ENCODE measurements at regions not wholly inside any gene's neighbourhood (a gene's known extent, or its start where the extent isn't known, plus 50 kb on each side); places are given as distances from the start of the nearest gene placed in this dataset.
A peak's percentile ranks its signal among the peaks of the same experiment; 100 is the strongest.

- DNase-seq (ENCODE audit: low read depth in 2 of 2) = no peak
These were observed 236.7 kb downstream of the PIK3R1 start for GRCh38 chr5:68452286-68452685.

DNA sequence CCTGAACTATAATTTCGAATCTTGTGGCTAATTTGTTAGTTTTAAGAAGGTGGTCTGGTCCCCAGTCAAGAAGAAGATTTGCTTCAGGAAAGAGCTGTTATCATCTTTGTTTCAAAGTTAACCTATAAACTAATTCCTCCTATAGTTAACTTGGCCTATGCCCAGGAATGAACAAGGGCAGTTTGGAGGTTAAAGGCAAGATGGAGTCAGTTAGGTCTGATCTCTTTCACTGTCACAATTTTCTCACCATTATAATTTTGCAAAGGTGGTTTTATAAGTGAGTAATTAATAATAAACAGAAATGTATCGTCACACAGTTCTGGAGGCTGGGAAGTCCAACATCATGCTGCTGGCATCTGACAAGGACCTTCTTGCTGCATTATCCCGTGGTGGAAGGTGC is 238.6 kb downstream of the PIK3R1 start:
- no peak for DNase-seq (ENCODE audit: low read depth in 2 of 2)

DNA sequence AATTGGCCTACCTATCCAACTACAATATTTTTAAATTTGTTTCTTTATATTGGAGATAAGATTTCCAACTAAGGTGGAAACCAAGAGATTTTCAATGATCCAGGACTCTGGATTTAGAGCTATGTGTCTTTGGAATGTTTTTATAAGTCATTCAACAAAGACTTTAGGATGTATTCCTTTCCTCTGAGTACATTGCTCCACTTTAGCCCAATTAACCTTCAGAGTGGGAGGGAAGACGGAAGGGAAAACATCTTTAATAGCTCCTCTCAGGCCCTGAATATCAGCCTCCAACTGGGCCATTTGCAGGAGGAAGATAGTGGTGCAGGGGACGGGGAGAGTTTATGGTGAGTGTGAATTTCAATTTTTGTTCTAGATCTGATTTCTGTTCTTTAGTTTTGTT is 239.2 kb downstream of the PIK3R1 start:
- no peak for DNase-seq (ENCODE audit: low read depth in 2 of 2)

DNA sequence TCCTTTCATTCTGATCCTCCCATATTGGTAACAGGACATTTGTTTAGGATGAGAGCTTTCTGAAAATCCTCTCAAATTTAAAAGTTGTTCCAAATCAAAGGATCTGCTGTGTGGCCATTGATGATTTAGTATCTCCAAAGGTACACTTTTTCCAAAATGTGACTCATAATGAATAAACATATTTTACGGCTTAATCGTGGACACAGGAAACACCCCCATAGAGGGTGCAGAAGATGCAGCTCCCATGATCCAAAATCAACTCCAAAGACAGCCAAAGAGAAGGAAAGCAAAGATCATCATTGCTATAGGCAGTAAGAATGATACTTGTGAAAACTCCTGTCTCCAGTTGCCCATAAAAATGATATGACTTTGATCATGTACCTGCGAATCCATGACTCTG is 239.7 kb downstream of the PIK3R1 start:
- no peak for DNase-seq (ENCODE audit: low read depth in 2 of 2)

DNA sequence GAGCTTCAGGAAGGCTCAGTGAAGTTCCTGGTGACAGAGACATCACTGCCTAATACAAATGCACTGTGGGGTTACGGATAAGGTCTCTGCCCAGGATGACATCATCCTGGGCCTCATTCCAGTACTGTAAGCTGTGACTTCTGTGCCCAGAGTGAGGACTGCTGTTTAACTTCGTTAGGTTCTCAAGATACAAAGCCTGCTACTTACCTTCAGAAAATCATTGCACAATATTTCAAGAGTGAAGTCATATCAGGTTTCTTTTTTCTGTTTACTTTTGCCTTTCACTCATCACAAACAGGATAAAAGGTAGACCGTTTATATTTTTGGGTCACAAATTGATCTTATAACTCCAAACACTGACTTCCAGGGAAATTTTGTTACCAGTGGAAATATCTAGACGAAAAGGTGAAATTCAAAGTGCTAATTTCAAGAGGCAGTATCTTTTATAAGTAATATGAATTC is 241.2 kb downstream of the PIK3R1 start:
- DNase-seq (ENCODE audit: low read depth in 2 of 2) = no peak

DNA sequence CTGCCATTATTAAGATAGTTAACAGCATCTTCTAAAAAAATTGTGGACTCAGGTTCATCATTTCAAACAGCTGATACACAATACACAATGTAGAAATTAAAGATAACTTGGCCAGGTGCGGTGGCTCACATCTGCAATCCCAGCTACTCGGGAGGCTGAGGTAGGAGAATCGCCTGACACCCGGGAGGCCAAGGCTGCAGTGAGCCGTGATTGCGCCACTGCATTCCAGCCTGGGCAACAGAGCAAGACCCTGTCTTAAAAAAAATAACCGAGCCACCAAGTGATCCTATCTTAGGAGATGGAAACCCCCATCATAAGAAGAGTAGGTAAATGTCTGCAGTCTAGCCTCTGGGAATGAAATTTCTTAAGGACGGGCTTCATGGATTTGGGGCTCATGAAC is 241.7 kb downstream of the PIK3R1 start:
- DNase-seq (ENCODE audit: low read depth in 2 of 2) = no peak

DNA sequence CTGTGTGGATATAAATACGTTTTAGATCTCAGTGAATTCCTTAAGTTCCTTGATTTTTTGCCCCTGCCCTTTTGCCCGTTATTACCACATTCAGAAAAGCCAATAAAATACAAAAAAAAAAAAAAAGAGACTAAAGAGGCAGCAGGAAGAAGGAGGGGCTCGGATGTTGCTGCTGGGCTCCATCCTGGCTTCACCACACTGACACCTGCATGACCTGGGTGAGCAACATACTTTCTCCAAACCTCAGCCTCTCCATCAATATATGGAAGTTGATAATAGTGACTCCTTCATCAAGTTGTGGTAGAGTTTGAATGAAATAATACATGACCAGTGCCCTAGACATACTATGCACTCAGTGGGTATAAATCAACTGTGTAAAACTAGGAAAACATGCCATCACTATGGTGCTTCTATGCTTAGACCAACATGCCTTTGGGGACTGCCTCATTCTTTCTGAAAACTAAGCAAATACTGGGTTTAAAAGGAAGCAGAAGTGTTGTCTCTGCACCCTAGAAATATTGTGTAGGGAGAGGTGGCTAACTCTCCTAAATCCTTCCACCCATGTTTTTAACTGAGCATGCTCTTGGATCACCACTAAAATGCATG is 243.0 kb downstream of the PIK3R1 start:
- DNase-seq (ENCODE audit: low read depth in 2 of 2) = no peak

DNA sequence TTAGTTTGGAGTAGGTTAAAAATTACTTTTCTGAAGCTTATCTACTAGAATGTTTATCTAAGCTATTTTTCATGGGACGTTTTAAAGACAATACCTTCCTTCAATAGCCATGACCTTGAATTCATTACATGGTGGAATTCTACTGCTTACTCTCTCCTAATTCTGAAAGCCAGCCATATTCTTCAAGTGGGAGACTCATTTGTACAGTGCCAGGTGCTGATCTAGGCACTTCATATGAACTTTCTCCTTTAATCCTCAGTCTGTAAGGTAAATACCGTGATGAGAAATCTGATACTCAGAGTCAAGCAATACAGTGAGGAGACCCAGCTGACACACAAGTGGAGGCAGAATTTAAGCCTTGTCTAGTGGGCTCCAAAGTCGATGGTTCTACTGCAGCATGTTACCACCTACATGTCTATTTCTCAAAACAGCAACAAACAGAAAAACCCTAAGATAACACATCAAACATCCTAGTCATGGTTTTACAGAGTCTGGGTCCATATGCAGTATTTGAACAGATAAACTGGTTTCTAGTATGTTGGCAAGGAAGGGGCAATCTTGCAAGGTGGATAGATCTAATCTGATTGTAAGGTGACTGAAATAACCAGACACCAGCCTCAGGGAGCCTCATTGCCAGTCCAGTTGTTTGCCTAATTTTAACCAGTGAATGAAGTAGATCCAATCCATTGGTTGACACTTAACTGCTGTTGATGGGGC is 243.7 kb downstream of the PIK3R1 start:
- no peak for DNase-seq (ENCODE audit: low read depth in 2 of 2)

DNA sequence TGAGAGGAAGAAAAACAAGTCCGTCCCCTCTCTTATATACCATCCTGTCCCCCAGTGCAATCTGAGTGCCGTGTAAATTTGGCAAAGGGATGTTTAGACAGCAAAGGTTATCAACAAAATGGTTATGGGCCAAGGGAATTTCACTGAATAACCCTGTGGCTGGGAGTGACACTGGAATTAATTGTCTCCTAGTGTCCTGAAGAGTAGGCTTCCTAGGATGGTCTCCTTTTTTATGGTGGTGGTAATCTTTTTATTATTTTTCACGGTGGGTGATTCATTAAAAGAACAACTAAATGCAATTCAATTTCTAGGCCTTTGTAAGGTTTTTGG is 244.2 kb downstream of the PIK3R1 start:
- DNase-seq (ENCODE audit: low read depth in 2 of 2) = no peak

GRCh38 chr5:68460147-68460798 is 244.7 kb downstream of the PIK3R1 start:
- no peak for DNase-seq (ENCODE audit: low read depth in 2 of 2)

DNA sequence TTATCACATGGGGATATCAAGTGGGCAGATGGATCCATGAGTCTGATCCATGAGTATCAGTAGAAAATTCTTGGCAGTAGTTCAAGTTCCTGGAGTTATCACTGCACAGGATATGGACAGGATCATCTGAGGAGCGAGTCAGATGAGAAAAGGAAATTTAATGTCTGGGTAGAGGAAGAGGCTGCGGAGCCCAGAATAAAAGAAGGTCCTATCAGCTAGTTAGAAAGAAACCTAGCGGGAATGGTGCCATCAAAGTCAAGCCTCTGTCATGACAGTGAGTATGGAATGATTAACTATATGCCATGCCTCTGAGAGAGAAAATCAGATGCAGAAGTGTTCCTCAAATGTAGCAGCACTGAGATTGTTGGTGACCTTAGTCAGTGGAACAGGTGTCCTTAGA is 248.1 kb downstream of the PIK3R1 start:
- no peak for DNase-seq (ENCODE audit: low read depth in 2 of 2)

DNA sequence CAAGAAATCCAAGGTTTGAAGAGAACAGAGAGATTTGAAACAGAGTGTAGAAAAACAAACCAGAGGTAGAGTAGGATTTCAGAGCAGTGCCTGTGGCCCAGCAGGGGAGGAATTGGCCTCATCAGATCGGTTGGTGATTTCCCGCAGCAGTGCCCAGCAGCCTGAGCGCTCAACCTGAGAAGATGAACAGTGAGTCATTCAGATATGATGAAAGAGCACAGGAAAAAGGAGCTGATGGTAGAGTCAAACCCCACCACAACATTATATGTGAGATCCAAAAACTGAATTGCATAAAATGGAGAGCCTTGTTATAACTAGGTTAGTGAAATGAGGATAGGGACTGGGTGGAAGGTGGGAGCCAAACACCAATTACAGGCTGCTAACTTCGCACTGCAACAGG is 248.9 kb downstream of the PIK3R1 start:
- no peak for DNase-seq (ENCODE audit: low read depth in 2 of 2)

DNA sequence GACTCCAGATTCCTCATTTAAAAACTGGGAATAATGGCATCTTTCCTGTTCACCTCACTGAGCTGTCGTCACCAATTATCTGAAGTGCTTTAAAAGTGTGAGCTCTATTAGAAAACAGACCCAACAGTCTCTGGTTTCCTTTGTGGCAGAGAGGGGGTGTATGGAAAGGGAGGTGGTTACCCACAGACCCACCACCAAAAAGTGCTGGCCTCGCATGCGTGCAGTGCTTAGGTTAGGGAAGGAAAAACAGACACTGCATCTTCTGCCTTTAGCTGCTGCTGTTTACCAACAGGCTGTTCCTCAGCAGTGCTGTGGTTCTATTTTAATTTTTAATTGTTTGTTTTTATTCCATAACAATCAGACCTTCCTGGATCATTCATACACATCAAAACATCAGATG is 249.6 kb downstream of the PIK3R1 start:
- no peak for DNase-seq (ENCODE audit: low read depth in 2 of 2)

DNA sequence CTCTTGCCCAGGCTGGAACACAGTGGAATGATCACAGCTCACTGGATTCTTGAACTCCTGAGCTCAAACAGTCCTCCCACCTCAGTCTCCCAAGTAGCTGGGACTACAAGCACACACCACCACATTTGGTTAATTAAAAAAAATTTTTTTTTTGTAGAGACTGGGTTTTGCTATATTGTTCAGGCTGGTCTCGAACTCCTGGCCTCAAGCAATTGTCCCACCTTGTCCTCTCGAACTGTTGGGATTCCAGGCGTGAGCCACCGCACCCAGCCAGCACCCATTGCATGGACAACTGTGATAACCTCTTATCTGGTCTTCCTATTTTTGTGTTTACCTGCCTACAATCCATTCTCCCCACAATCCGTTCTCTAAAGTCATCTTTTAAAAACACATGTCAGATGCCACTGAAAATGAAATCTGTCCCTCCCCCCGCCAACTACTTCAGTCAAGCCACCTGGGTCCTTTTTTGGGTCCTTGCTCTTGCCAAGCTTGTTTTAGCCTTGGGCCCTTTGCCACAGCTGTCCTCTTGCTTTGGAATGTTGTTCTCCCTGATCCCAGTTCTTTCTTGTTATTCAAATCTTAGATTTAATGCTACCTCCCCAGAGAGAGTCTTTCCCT is 250.5 kb downstream of the PIK3R1 start:
- DNase-seq (ENCODE audit: low read depth in 2 of 2) = no peak

- DNase-seq (ENCODE audit: low read depth in 2 of 2) = no peak
These were observed 251.7 kb downstream of the PIK3R1 start for GRCh38 chr5:68467208-68467607.

DNA sequence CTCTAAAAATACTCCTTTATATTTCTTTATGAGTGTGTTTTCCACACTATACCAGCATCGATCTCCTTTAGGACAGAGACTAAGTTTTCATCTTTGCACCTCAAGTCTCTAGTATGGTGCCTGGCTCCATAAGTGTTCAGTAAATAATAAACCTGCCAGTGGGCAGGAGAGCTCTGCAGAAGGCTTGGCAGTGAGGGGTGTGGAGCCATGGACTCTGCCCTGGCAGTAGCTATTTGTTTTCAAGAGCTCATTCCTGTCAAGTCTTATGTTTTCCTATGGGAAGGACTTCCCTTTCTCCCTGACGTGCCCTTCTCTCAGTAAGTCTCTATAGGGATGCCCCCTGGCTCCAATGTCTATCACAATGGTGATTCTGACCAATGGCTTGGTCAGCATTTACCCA is 252.2 kb downstream of the PIK3R1 start:
- no peak for DNase-seq (ENCODE audit: low read depth in 2 of 2)

- no peak for DNase-seq (ENCODE audit: low read depth in 2 of 2)
These were observed 252.8 kb downstream of the PIK3R1 start for GRCh38 chr5:68468322-68468721.

- DNase-seq (ENCODE audit: low read depth in 2 of 2) = no peak
These were observed 260.0 kb downstream of the PIK3R1 start for GRCh38 chr5:68475476-68475983.

DNA sequence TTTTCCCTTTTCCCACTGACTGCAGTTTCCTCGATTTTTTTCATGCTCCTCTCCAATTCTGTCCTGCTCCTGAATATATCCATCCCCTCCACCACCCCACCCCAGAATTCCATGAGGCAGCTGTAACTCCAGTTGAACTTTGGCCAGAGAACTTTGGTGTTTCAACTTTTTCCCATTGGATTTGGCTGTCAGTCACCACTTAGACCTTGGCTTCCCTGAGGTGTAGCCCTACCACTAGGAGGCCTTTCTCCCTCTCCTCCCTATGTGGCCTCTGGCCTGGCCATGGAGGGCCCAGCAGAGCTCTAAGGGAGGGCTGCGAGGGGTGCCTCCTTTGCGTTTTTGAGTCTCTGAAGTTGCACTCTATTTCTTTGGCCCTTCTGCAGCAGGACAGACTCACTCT is 261.3 kb downstream of the PIK3R1 start:
- DNase-seq (ENCODE audit: low read depth in 2 of 2) = no peak

- DNase-seq (ENCODE audit: low read depth in 2 of 2) = peak in 1 of 2 experiments; percentile 33
These were observed 262.9 kb downstream of the PIK3R1 start for GRCh38 chr5:68478301-68479095.

DNA sequence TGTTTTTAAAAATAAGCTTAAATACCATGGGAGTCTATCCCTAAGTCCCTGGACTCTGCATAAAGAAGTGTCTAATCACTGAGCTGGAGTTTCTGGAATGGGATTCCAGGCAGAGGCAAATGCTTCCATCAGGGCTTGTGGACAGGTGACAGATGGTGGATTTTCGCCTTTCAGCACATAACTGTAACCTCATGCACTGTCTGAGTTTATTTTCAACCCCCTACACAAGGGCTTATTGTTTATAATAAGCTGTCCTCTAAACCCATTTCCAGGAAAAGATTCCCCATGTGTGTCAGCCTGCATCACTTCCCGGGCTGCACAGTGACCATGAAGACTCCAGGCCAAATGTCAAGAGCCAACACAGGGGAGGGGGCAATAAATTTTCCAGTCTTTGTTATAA is 264.0 kb downstream of the PIK3R1 start:
- no peak for DNase-seq (ENCODE audit: low read depth in 2 of 2)

Measured in fibroblast of skin of left biceps (primary cell).